GM18517 (cell line): ENCODE measurements at regions not wholly inside any gene's neighbourhood (a gene's known extent, or its start where the extent isn't known, plus 50 kb on each side); places are given as distances from the start of the nearest gene placed in this dataset.
"Not testable (repeated sequence)": the region's sequence is repeated elsewhere in the genome, so short reads cannot be mapped to it uniquely, and the experiment has no call there.

Source experiments
- ATAC-seq: cut with Tn5 transposase; IDR thresholded peaks from one replicate; pipeline ENCODE4 v1.9.1; 2021; ENCODE audit warnings: mild to moderate bottlenecking, moderate library complexity; ENCODE audit not compliant: unreplicated experiment

DNA sequence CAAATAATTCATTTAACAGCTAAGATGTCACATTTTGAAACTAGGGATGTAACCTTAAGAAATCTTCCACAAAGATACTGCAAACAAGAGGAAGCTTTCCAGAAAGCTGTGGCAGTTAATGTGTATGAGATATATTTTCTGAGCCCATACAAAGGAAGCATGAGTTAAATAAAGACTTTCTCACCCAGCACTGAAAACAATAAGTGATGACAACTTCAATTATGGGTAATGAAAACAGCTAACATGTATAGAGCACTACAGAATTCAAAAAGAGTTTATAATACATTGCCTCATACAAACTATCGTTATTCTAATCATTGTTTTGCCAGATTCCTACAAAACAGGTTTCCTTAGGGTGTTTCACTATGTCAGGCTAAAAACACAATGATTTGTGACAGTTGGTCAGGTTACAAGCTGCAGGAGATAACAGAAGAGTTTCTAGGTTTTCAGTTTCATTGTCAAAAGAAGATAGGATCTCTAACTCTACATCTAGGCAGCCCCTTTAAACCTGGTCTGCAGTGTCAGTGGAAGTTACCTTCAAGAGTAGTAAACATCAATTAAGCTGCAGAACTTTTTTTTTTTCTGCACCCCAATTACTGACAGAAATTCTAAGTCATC lies 618.1 kb upstream of the ADGRL3 start:
- ATAC-seq, result no peak

DNA sequence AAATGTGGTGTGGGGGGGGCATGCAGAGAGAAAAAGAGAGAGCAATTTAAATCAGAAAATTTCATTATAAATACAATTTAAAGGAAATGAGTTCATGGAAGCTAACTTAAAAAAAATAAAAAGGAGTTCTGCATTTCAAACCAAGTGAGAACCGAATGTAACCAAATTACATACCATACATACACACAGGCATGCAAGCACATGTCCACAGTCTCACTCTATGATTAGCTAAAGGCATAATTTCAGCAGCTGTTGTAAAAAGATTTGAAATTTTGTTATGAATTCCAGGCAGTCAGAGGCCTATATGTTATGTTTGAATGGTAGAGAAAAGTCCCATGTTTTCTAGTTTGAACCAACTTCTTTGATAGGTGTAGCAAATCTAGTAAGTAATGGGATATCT lies 611.6 kb upstream of the ADGRL3 start:
- ATAC-seq, result no peak

DNA sequence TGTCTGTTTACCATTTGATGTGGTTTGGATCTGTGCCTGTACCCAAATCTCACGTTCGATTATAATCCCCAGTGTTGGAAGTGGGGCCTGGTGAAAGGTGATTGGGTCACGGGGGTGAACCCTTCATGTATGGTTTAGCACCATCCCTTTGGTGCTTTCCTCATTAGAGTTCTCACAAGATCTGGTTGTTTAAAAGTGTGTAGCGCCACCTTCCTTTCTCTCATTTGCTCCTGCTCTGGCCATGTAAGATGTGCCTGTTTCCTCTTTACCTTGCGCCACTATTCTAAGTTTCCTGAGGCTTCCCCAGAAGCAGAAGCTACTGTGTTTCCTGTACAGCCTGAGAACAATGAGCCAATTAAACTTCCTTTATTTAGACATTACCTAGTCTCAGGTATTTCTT lies 610.7 kb upstream of the ADGRL3 start:
- ATAC-seq, result no peak

DNA sequence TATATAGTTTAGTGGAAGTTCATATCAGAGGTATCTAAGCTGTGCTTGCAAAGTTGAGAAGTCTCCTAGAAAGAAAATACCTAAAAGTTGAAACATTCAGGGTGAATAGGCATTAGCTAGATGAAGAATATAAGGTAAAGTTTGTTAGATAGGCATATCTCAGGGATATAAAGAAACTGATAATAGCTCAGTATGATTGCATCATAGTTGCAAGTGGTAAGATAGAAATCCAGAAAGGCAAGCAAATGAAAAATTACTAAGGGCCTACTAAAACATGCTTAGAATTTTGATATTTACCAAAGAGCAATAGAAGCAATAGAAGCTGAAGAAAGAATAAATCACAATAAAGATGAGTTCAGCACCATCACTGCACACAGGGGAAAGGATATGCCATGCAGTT lies 610.0 kb upstream of the ADGRL3 start:
- no peak for ATAC-seq

DNA sequence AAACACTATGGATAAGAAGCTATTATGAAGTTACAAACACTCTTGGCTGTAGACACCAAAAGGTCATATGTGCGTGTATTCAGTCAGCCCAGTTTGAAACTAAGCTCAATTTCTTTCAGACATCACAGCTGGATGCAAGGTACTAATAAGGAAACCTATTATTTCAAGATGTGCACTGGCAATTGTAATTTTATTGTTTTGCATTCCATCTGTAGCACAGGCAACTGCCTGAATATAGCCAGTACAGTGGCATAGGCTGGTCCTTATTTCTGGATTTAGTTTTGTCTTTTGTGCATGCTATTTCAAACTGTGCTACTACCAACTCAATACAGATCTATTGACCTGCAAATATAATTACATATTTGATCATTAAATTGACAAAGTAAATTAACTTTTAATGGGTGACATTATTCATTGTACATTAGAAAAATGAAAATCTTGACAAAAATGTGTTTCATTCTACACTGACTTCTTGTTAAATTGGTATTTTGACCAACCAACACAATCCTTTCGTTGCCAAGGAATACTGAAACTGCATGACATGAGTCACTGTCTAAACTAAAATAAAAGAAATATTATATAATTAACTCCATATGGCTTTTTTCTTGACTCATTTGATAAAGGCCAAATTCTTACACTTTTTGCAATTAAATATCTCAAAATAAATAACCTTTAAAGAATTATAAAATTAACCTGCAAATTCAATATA lies 594.3 kb upstream of the ADGRL3 start:
- no peak for ATAC-seq

DNA sequence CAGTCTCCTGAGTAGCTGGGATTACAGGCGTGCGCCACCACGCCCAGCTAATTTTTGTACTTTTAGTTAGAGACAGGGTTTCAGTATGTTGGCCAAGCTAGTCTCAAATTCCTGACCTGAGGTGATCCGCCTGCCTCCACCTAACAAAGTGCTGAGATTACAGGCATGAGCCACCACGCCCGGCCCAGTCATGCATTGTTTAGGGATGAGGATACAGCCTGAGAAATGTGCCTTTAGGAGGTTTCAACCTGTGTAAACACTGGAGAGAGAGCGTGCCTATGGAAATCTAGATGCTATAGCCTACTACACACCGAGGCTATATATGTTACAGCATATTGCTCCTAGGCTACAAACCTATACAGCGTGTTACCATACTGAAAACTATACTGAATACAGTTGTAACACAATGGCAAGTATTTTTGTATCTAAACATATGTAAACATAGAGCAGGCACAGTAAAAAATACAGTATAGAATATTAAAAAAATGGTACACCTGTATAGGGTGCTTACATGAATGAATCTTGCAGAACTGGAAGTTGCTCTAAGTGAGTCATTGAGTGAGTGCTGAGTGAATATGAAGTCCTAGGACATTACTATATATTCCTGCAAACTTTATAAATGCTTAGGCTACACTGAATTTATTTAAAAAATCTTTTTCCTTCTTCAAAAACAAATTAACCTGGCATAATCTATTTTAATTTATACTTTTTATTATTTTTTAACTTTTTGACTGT lies 588.2 kb upstream of the ADGRL3 start:
- ATAC-seq, result no peak

DNA sequence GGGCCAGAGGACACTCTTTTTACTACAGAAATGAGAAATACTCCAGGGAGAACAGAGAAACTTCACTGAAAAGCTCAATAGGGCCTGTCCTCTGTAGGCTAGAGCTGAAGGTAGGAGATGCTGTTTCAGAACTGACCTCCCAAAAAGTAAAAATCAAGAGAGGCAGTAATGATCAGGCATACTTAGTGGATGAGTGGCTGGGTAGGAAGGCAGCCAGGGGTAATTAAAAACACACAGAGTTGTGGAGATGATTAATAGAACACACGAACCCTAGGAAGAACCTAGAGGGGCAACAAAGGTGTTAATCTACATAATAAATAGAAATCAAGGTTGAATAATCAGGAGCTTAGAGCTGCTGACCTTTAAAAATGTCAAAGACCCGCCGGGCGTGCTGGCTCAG lies 582.4 kb upstream of the ADGRL3 start:
- ATAC-seq, result no peak

DNA sequence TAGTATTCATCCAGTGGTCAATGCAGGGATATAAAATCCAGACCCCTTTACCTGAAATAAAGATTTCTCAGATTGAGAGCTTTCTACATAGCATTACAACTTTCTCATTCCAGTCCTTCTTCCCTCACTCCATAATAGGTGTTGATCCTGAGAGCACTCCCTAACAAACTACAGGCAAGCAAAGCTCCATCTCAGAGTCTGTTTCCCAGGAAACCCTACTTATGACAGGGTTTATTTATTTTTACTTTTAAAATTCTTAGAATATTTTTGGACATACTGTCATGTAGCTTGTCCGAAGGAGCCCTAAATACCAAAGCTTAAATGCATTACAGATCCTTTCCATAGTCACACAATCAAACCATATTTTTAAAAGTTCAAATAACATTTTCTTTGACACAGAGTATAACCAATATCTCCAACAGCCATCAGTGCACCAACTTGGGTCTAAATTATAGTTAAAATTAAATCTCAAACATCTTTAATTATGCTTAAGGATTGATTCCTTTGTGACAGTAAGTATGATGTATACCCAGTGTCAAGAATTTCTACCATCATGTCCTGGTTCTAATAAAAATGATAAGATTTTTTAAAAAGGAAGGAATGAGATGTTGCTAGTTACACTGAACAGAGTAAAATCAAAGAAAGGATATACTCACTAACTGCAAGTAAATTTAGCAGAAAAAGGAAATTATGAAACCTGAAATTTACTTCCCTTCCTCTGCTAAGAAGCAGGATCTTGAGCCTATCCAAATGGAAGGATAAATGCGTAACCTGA lies 580.4 kb upstream of the ADGRL3 start:
- ATAC-seq, result no peak

DNA sequence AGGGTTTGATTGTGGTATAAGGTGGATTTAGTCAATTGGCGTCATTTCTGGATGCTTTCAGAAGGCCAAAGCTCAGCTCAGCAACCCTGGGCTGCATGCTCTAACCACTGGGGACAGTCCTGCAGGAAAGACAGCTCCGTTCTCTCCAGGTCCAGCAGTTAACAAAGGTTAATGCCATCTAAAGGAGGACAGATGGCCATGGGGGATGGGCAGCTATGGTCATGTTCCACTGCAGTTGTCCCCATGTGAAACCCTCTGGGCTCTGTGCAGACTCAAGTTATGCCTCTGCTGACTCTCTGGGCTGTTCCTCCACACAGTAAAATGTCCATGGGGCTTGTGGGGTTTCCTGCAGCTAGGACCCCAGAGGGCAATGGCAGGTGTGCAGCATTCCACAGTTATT lies 562.1 kb upstream of the ADGRL3 start:
- no peak for ATAC-seq

DNA sequence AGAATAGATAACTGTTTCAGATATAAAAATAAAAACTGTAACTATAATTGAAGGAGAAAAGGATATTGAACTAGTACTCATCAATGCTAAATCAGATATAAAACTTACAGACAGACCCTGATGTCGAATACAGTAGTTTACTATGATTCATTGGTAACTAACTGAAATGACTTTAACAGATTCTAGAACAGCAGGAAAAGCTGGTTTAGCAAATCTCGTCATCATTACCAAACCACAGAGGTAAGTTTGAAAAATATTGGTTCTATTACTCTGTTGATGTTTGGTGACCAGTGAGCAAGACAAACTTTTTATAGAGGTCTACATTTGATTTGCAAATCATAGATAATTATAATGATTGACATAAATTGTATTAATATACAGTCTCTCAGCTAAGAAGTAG lies 551.4 kb upstream of the ADGRL3 start:
- no peak for ATAC-seq

DNA sequence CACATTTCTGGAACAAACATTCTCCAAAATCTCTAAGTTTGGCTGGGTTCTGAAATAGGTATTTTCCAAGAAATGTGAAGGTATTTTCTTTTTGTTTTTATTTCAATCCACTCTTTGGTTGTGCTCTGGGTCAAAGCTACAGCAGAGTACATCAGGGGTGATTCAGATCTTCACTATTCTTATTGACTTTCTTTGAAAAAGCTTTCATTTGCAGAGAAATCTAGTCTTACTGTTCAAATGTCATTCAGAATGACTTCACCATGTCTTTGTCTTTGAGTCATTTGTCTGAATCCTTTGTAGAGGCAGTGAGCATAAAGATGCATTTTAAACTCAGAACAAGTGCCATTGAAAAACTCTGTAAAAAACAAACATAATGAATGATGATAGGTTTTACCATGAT lies 547.2 kb upstream of the ADGRL3 start:
- no peak for ATAC-seq

DNA sequence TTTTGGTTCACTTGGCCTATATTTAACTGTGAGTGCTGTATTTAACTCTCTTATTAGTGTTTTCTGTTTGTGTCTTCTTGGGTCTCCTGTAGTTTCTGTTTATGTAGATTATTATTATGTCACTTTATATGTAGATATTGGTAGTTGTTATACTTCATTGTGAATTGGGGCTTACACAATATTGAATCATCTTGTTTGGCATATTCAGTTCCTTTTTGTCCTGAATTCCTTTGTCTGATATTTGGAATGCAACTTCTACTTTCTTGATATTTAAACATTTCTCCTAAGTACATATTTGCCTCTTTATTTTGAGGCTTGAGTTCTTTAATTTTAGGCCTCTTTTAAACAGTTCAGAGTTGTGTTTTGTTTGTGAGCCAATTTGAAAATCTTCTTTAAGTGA lies 544.8 kb upstream of the ADGRL3 start:
- ATAC-seq, result no peak

DNA sequence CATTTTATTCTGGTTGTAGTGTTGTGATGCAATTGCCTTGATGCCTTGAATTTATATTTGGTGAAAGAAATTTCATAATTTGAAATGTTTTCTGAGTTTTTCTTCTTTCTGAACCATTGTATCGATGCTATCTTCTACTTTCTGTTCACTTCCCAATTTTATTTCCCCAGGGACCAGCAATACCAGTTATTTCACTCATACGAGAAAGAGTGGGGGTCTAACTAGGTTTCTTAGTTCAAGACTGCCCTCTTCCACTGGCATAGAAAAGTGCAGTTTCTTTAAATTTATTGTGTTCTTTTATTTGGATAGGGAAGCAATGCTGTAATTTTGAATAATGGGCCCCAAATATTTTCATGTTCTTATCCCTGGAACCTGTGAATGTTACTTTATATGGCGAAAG lies 544.0 kb upstream of the ADGRL3 start:
- ATAC-seq, result no peak

DNA sequence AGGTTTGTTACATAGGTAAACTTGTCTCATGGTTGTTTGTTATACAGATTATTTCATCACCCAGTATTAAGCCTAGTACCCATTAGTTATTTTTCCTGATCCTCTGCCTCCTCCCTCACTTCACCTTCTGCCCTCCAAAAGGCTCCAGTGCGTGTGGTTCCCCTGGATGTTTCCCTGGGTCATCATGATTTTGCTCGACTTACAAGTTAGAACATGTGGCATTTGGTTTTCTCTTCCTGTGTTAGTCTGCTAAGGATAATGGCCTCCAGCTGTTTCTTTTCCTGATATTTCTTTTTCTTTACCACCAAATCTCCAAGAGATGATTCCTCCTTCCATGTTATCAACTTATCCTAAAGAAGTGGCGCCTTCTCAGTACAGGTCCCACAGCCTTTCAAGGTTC lies 543.1 kb upstream of the ADGRL3 start:
- ATAC-seq, result no peak

DNA sequence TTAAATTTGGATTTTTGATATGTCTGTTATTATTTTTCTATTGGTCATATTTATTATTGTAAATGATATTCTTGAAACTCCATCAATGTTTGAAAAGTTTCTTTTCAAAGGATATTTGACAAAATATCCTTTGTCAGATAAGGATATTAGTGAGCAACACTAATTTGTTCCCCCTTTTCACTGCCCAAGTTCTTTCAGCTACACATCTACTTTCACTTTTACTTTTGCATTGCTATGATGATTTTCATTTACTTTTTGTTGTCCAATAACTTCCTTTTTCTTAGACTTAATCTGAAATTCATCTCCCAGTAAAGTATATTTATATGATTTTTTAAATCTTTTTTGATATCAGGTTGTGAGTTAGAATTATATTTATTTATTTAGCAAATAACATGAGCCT lies 542.3 kb upstream of the ADGRL3 start:
- ATAC-seq, result no peak

DNA sequence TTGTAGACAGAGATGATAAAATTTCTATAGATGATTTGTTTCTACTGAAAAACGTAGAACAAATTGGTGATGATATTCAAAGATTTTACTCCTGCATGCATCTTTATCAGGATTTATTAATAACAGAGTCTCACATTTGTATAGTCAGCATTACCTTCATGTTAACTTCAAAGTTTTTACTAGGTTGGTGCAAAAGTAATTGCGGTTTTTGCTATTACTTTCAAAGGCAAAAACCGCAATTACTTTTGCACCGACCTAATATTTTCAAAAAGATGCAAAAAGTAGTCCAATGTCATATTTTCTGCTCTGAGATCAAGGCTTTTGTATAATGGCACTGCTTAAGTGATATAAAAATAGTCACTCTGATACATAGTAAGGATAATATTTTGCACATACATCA lies 536.4 kb upstream of the ADGRL3 start:
- ATAC-seq, result no peak

DNA sequence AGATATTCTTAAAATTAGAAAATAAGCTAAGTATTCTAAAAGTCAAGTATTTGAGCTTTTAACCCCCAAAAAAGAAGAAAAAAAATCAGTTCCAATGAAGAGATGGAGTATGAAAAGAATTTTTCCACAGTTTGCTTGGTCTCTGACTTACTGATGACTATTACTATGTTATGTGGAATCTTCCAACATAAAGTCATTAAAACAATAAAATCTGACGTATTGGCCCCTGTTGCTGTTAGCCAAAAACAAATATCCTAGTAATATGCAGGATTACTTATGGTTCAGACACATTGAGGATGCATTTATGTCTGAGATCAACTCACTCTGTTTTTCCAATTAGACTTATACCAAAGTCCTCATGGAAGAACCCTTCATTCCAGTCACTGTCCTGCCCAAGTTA lies 517.2 kb upstream of the ADGRL3 start:
- ATAC-seq, result no peak

DNA sequence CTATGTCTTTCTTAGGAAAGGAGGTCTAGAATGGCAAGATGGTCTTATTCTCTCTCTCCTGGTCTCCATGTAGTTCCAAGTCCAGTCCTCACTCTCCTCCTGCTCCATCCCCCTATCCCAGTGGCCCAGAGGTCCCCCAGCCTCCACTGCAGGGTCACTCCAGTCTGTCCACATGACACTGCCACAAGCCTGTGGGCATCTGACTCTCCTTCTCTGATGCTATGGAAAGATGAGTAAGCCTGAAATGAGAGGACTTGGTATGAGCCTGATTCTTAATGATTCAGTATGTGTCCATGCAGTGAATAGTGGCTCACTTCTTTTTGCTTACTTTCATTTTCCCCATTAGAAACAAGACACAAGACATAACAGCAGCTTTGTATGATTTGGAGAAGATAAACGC lies 516.8 kb upstream of the ADGRL3 start:
- no peak for ATAC-seq

DNA sequence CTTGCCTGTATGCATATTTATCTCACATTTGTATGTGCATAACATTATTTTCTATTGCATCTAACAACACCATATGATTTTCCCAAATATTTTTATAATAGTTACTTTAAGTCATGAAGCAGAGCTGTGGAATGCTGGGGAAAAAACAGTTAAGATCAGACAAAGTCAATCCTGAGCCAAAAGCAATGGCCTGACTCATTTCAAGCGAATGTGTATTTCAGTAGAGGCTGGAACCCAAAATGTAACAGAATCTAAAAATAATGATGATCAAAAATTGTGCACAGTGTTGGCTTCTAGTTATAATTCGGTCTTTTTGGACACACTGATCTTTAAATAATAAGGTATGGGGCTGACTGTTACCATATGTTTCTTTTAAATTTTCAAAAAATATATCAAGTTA lies 516.2 kb upstream of the ADGRL3 start:
- ATAC-seq, result no peak

DNA sequence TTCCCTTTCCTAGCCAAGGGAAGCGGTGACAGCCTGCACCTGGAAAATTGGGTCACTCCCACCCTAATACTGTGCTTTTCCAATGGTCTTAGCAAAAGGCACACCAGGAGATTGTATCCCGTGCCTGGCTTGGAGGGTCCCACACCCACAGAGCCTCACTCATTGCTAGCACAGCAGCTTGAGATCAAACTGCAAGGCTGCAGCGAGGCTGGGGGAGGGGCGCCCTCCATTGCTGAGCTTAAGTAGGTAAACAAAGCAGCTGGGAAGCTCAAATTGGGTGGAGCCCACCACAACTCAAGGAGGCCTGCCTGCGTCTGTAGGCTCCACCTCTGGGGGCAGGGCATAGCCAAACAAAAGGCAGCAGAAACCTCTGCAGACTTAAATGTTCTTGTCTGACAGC lies 504.1 kb upstream of the ADGRL3 start:
- not testable (repeated sequence) for ATAC-seq

DNA sequence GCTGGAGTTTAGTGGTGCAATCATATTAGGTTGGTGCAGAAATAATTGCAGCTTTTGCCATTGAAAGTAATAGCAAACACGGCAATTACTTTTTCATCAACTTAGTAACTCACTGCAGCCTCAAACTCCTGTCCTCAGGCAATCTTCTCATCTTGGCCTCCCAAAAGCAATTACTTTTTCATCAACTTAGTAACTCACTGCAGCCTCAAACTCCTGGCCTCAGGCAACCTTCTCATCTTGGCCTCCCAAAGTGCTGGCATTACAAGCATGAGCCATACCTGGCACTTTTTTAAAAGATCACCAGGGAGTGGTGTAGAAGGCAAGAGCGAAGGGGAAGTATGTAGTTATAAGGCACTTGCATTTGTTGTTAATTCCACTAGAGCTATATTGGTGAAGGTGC lies 491.1 kb upstream of the ADGRL3 start:
- no peak for ATAC-seq

DNA sequence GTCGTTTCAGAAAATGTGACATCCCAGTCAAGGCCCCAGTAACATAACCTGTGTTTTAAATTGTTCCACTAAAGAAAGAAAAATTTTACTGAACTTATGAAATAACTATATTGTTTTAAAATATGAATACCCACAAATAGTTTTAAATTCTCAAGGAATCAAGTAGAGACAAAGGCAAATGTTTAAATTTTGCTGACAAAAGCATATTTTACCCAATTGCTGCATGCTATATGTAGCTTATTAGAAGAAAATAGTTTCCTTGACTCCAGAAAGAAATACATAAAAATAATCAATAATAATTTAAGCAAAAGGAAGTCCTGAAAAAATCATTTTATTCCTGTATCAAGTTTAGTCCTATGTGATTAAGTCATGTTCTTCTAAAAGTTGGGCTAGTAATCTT lies 481.3 kb upstream of the ADGRL3 start:
- ATAC-seq, result no peak
